ENCODE measurements at regions not wholly inside any gene's neighbourhood (a gene's known extent, or its start where the extent isn't known, plus 50 kb on each side); places are given as distances from the start of the nearest gene placed in this dataset.
A peak's percentile ranks its signal among the peaks of the same experiment; 100 is the strongest.

- Mint-ChIP-seq H3K9me3 (no peaks in the 10 kb centered on the region), H3K4me1 (ENCODE audit: low read depth) (peaks cover 3% of the 10 kb centered on the region), H3K4me3 (no peak overlapping the region), H3K36me3 (ENCODE audit: low read depth) (no peaks in the 10 kb centered on the region), H3K27me3 (no peaks in the 10 kb centered on the region), H3K27ac (no peak overlapping the region)
- DNase-seq: no peak
Measured at GRCh38 chr2:8110716-8111115, 571.1 kb upstream of the ID2 start.

GRCh38 chr2:8111193-8111592 is 570.7 kb upstream of the ID2 start:
- Mint-ChIP-seq H3K27ac (no peak overlapping the region), H3K4me3 (no peak overlapping the region), H3K4me1 (ENCODE audit: low read depth) (peaks cover 3% of the 10 kb centered on the region), H3K27me3 (no peaks in the 10 kb centered on the region), H3K36me3 (ENCODE audit: low read depth) (no peaks in the 10 kb centered on the region), H3K9me3 (no peaks in the 10 kb centered on the region)
- DNase-seq: no peak

- no peak overlapping the region for H3K27ac Mint-ChIP-seq
- no peak overlapping the region for H3K4me3 Mint-ChIP-seq
- H3K27me3 Mint-ChIP-seq: no peaks in the 10 kb centered on the region
- no peaks in the 10 kb centered on the region for H3K36me3 Mint-ChIP-seq (ENCODE audit: low read depth)
- H3K9me3 Mint-ChIP-seq: no peaks in the 10 kb centered on the region
- H3K4me1 Mint-ChIP-seq (ENCODE audit: low read depth): peaks cover 14% of the 10 kb centered on the region
- no peak for DNase-seq
Measured at GRCh38 chr2:8115456-8115855, 566.4 kb upstream of the ID2 start.

GRCh38 chr2:8115966-8116365 is 565.9 kb upstream of the ID2 start:
- H3K4me3 Mint-ChIP-seq: no peak overlapping the region
- H3K36me3 Mint-ChIP-seq (ENCODE audit: low read depth): no peaks in the 10 kb centered on the region
- H3K27ac Mint-ChIP-seq: no peak overlapping the region
- no peaks in the 10 kb centered on the region for H3K27me3 Mint-ChIP-seq
- peaks cover 17% of the 10 kb centered on the region for H3K4me1 Mint-ChIP-seq (ENCODE audit: low read depth)
- H3K9me3 Mint-ChIP-seq: no peaks in the 10 kb centered on the region
- DNase-seq: no peak

- Mint-ChIP-seq H3K4me1 (ENCODE audit: low read depth) (peaks cover 17% of the 10 kb centered on the region), H3K9me3 (no peaks in the 10 kb centered on the region), H3K27ac (no peak overlapping the region), H3K36me3 (ENCODE audit: low read depth) (no peaks in the 10 kb centered on the region), H3K27me3 (no peaks in the 10 kb centered on the region), H3K4me3 (no peak overlapping the region)
- DNase-seq: no peak
Measured at GRCh38 chr2:8116661-8117060, 565.2 kb upstream of the ID2 start.

GRCh38 chr2:8118940-8119781 is 562.7 kb upstream of the ID2 start:
- Mint-ChIP-seq H3K36me3 (ENCODE audit: low read depth) (no peaks in the 10 kb centered on the region), H3K4me3 (no peak overlapping the region), H3K27ac (no peak overlapping the region), H3K4me1 (ENCODE audit: low read depth) (peaks cover 17% of the 10 kb centered on the region), H3K9me3 (no peaks in the 10 kb centered on the region), H3K27me3 (no peaks in the 10 kb centered on the region)
- DNase-seq: no peak

GRCh38 chr2:8119782-8120505 is 561.9 kb upstream of the ID2 start:
- Mint-ChIP-seq H3K27ac (peak overlapping the region; percentile 85), H3K9me3 (no peaks in the 10 kb centered on the region), H3K4me1 (ENCODE audit: low read depth) (peaks cover 17% of the 10 kb centered on the region), H3K4me3 (peak overlapping the region; percentile 23), H3K36me3 (ENCODE audit: low read depth) (no peaks in the 10 kb centered on the region), H3K27me3 (no peaks in the 10 kb centered on the region)
- peak; percentile 36 for DNase-seq

GRCh38 chr2:8120506-8120860 is 561.4 kb upstream of the ID2 start:
- Mint-ChIP-seq H3K4me3 (no peak overlapping the region), H3K27ac (peak overlapping the region; percentile 85)

GRCh38 chr2:8121022-8121825 is 560.6 kb upstream of the ID2 start:
- Mint-ChIP-seq H3K4me3 (no peak overlapping the region), H3K4me1 (ENCODE audit: low read depth) (peaks cover 15% of the 10 kb centered on the region), H3K27me3 (no peaks in the 10 kb centered on the region), H3K9me3 (no peaks in the 10 kb centered on the region), H3K36me3 (ENCODE audit: low read depth) (no peaks in the 10 kb centered on the region), H3K27ac (no peak overlapping the region)
- no peak for DNase-seq

More at GRCh38 chr2:8120506-8120860, 561.4 kb upstream of the ID2 start:
- no peak for DNase-seq
- H3K9me3 Mint-ChIP-seq: no peaks in the 10 kb centered on the region
- H3K36me3 Mint-ChIP-seq (ENCODE audit: low read depth): no peaks in the 10 kb centered on the region
- peaks cover 16% of the 10 kb centered on the region for H3K4me1 Mint-ChIP-seq (ENCODE audit: low read depth)
- no peaks in the 10 kb centered on the region for H3K27me3 Mint-ChIP-seq

GRCh38 chr2:8121826-8122513 is 559.9 kb upstream of the ID2 start:
- H3K4me1 Mint-ChIP-seq (ENCODE audit: low read depth): peaks cover 15% of the 10 kb centered on the region
- H3K9me3 Mint-ChIP-seq: no peaks in the 10 kb centered on the region
- H3K4me3 Mint-ChIP-seq: no peak overlapping the region
- no peak for DNase-seq
- H3K27me3 Mint-ChIP-seq: no peaks in the 10 kb centered on the region
- H3K36me3 Mint-ChIP-seq (ENCODE audit: low read depth): no peaks in the 10 kb centered on the region
- H3K27ac Mint-ChIP-seq: no peak overlapping the region

GRCh38 chr2:8122520-8122919 is 559.3 kb upstream of the ID2 start:
- H3K4me3 Mint-ChIP-seq: no peak overlapping the region
- no peaks in the 10 kb centered on the region for H3K27me3 Mint-ChIP-seq
- no peaks in the 10 kb centered on the region for H3K9me3 Mint-ChIP-seq
- DNase-seq: no peak
- no peak overlapping the region for H3K27ac Mint-ChIP-seq
- no peaks in the 10 kb centered on the region for H3K36me3 Mint-ChIP-seq (ENCODE audit: low read depth)
- H3K4me1 Mint-ChIP-seq (ENCODE audit: low read depth): peaks cover 15% of the 10 kb centered on the region

- DNase-seq: no peak
- no peaks in the 10 kb centered on the region for H3K9me3 Mint-ChIP-seq
- H3K4me3 Mint-ChIP-seq: no peak overlapping the region
- no peak overlapping the region for H3K27ac Mint-ChIP-seq
- H3K27me3 Mint-ChIP-seq: no peaks in the 10 kb centered on the region
- H3K36me3 Mint-ChIP-seq (ENCODE audit: low read depth): no peaks in the 10 kb centered on the region
- H3K4me1 Mint-ChIP-seq (ENCODE audit: low read depth): peaks cover 15% of the 10 kb centered on the region
Measured at GRCh38 chr2:8123464-8123863, 558.4 kb upstream of the ID2 start.

GRCh38 chr2:8125741-8126711 is 555.8 kb upstream of the ID2 start:
- H3K27ac Mint-ChIP-seq: no peak overlapping the region
- no peaks in the 10 kb centered on the region for H3K36me3 Mint-ChIP-seq (ENCODE audit: low read depth)
- no peaks in the 10 kb centered on the region for H3K9me3 Mint-ChIP-seq
- H3K27me3 Mint-ChIP-seq: no peaks in the 10 kb centered on the region
- no peak for DNase-seq
- no peak overlapping the region for H3K4me3 Mint-ChIP-seq
- H3K4me1 Mint-ChIP-seq (ENCODE audit: low read depth): no peaks in the 10 kb centered on the region

Data from activated T-cell treated with anti-CD3 and anti-CD28 coated beads, Interleukin-2, amount 50 U/mL, for 24 hours (primary cell).